Kidney epithelial cell (primary cell): ENCODE measurements at regions not wholly inside any gene's neighbourhood (a gene's known extent, or its start where the extent isn't known, plus 50 kb on each side); places are given as distances from the start of the nearest gene placed in this dataset.

Source experiments
- DNase-seq: peaks from one replicate; pipeline ENCODE4 v3.0.0-alpha.2; 2010; ENCODE audit warnings: low read depth
- H3K27me3 ChIP-seq: 2 replicates; pipeline ENCODE4 v1.6.0; 2011; ENCODE audit warnings: low read length; ENCODE audit not compliant: control insufficient read depth, insufficient read depth
- H3K36me3 ChIP-seq: 2 replicates; pipeline ENCODE4 v1.5.1; 2011; ENCODE audit warnings: low read length; ENCODE audit not compliant: control insufficient read depth, insufficient read depth
- H3K4me3 ChIP-seq: 2 replicates; pipeline ENCODE4 v1.5.1; 2011; ENCODE audit warnings: low read depth, mild to moderate bottlenecking, control low read depth, low read length
- TF ChIP-seq, protein P1 (sequence below): IDR thresholded peaks from 2 replicates; pipeline ENCODE4 v1.5.1; 2011; ENCODE audit warnings: mild to moderate bottlenecking, moderate library complexity, low read length, control low read depth, inconsistent platforms; ENCODE audit not compliant: insufficient read depth, poor library complexity, severe bottlenecking

DNA sequence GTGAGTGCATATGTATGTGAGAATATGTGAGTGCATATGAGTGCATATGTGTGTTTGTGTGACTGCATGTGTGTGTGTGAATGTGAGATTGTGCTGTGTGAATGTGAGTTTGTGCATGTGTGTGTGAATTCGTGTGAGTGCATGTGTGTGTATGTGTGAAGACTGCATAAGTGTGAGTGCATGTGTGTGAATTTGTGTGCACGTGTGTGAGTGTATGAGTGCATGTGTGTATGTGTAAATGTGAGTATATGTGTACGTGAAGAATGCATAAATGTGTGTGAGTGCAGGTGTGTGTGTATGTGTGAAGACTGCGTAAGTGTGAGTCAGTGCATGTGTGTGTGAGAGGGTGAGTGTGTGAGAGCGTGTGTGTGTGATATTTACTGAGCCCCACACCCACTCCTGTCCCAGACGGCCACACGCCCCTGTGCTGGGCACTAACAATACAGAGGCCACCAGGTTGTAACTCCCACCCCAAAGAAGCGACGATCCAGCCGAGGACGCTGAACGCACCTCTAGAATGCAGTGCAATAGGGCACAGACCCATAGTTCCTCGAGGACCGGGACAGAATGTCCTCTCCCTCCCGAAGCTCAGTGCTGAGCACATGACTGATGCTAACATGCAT lies 97.8 kb downstream of the C16orf95 start:
- no peak for DNase-seq
- no peak overlapping the region for H3K4me3 ChIP-seq
- TF ChIP-seq, protein P1, sequence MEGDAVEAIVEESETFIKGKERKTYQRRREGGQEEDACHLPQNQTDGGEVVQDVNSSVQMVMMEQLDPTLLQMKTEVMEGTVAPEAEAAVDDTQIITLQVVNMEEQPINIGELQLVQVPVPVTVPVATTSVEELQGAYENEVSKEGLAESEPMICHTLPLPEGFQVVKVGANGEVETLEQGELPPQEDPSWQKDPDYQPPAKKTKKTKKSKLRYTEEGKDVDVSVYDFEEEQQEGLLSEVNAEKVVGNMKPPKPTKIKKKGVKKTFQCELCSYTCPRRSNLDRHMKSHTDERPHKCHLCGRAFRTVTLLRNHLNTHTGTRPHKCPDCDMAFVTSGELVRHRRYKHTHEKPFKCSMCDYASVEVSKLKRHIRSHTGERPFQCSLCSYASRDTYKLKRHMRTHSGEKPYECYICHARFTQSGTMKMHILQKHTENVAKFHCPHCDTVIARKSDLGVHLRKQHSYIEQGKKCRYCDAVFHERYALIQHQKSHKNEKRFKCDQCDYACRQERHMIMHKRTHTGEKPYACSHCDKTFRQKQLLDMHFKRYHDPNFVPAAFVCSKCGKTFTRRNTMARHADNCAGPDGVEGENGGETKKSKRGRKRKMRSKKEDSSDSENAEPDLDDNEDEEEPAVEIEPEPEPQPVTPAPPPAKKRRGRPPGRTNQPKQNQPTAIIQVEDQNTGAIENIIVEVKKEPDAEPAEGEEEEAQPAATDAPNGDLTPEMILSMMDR = no peak
- H3K36me3 ChIP-seq = no peaks in the 10 kb centered on the region
- no peaks in the 10 kb centered on the region for H3K27me3 ChIP-seq

DNA sequence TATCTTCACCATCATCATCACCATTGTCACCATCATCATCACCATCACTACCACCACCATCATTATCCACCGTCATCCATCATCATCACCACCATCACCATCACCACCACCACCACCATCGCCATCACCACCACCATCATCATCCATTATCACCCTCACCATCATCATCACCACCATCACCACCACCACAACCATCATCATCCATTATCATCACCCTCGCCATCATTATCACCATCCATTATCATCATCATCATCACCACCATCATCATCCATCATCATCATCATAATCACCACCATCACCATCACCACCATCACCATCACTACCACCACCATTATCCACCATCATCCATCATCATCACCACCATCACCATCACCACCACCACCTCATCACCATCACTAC lies 95.6 kb downstream of the C16orf95 start:
- no peak overlapping the region for H3K4me3 ChIP-seq
- H3K36me3 ChIP-seq = no peaks in the 10 kb centered on the region
- DNase-seq = no peak
- TF ChIP-seq, protein P1 = no peak
- H3K27me3 ChIP-seq = no peaks in the 10 kb centered on the region

DNA sequence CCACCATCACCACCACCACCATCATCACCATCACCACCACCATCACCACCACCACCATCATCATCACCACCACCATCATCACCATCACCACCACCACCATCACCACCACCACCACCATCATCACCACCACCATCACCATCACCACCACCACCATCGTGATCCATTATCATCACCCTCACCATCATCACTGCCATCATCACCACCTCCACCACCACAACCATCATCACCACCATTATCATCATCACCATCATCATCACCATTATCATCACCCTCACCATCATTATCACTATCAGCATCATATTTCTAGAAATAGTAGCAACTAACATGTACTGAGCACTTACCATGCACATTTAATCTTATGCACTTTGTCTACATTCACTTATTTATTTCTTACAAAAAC lies 94.9 kb downstream of the C16orf95 start:
- TF ChIP-seq, protein P1 = no peak
- H3K36me3 ChIP-seq = no peaks in the 10 kb centered on the region
- H3K4me3 ChIP-seq = no peak overlapping the region
- DNase-seq = no peak
- H3K27me3 ChIP-seq = no peaks in the 10 kb centered on the region

DNA sequence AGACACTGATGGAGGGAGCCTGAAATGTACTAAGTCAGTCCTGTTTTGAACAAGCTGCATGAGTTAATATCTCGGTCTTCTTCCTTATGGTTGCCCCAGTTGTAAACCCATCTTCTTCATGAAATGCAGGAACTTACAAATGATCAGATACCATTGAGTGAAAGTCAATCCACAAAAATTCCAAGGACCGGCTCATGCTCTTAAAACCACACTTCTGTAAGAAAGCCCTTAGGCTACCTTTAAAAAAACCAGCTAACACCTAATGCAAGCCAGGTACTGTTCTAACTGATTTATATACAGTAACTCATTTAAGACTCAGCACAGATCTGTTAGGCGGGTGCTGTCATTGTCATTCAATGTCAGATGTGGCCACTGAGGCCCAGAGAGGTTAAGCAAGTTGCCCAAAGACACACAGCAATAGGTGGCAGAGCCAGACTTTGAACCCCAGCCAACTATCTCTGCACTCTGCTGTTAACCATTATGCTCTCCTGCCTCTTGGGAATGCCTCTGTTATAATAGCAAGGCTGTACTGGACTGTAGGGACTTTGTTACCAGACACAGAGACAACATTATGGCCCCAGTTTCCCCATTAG lies 93.4 kb downstream of the C16orf95 start:
- H3K27me3 ChIP-seq = no peaks in the 10 kb centered on the region
- no peak for DNase-seq
- no peaks in the 10 kb centered on the region for H3K36me3 ChIP-seq
- no peak overlapping the region for H3K4me3 ChIP-seq
- TF ChIP-seq, protein P1 = no peak

DNA sequence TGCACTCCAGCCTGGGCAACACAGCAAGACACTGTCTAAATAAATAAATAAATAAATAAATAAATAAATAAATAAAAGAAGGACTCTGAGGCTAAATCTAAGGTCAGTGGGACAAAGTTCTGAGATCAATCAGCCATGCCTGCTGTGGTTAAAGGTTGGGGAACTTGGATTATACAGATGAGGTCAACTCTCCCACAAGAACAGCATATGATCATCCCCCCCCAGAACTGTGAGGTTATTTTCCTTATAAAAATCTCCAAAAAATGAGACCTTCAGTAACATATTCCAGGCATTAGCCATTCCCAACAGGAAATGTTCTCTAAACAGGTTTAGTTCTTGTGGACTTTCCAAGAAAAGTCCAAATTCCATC lies 90.3 kb downstream of the C16orf95 start:
- TF ChIP-seq, protein P1 = no peak
- DNase-seq = no peak
- H3K4me3 ChIP-seq = no peak overlapping the region
- H3K27me3 ChIP-seq = no peaks in the 10 kb centered on the region
- H3K36me3 ChIP-seq = no peaks in the 10 kb centered on the region

DNA sequence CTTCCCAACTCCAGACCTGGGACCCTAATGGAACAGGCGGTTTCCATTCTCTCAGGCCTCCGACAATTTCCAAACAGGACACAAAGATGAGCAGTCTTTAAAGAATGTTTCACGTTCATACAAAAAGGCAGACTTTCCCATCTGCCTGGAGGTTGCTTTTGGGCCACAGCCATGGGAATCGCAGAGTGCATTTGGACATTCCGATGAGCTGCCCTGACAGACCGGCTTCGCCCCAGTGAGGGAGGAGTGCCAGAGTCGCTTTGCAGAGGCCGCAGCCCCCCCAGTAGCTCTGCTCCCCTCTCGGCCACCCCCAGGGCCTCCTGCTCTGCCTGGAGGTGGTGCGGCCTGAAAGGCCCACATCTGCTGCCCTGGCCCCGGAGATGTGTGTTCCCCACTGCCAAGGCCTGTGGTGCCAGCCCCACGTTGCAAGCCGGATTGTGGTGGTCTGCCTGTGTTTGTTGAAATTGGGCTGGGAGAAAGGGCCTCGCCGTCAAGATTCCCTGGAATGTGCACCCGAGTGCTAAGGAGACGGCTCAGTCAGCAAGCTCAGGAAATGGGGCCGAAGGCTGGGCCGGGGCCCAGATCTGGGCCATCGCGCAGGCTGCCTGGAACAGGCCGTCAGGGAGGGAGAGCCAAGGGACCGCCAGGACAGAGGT lies 89.8 kb downstream of the C16orf95 start:
- Histone ChIP-seq H3K36me3 (no peaks in the 10 kb centered on the region), H3K4me3 (no peak overlapping the region), H3K27me3 (no peaks in the 10 kb centered on the region)
- DNase-seq = no peak
- TF ChIP-seq, protein P1 = no peak
